Upper lobe of left lung (tissue), 6 donors: ENCODE measurements at regions not wholly inside any gene's neighbourhood (a gene's known extent, or its start where the extent isn't known, plus 50 kb on each side); places are given as distances from the start of the nearest gene placed in this dataset.
"Not testable (repeated sequence)": the region's sequence is repeated elsewhere in the genome, so short reads cannot be mapped to it uniquely, and the experiment has no call there.

Experiments used
- ATAC-seq, 2 donors: fragments of 200-7000 bp; cut with Tn5 transposase; one replicate each; pipeline ENCODE4 v1.9.1; 2022; ENCODE audit warnings: mild to moderate bottlenecking in 2 of 2, moderate library complexity in 2 of 2; ENCODE audit not compliant: low FRiP score in 2 of 2
- DNase-seq, 2 donors: peaks; one replicate each; pipeline ENCODE4 v3.0.0-alpha.2; 2019 to 2020
- H3K27ac ChIP-seq, 4 donors: fragments of 200-600 bp; sonication (generic); one replicate each; pipeline ENCODE4 v1.5.1; 2016 to 2019
- H3K27me3 ChIP-seq, 4 donors: fragments of 200-600 bp; sonication (generic); one replicate each; pipeline ENCODE4 v1.5.1; 2017 to 2019
- H3K36me3 ChIP-seq, 4 donors: fragments of 200-600 bp; sonication (generic); one replicate each; pipeline ENCODE4 v1.5.1; 2016 to 2019
- H3K4me1 ChIP-seq, 4 donors: fragments of 200-600 bp; sonication (generic); one replicate each; pipeline ENCODE4 v1.5.1; 2018 to 2019
- H3K4me3 ChIP-seq, 4 donors: fragments of 200-600 bp; sonication (generic); one replicate each; pipeline ENCODE4 v1.5.1; 2017 to 2019; ENCODE audit warnings: mild to moderate bottlenecking in 2 of 4, moderate library complexity in 1 of 4
- H3K9me3 ChIP-seq, 4 donors: fragments of 200-600 bp; sonication (generic); one replicate each; pipeline ENCODE4 v1.5.1; 2018 to 2019
- EP300 ChIP-seq, 4 donors: sonication (generic); formaldehyde crosslinking; IDR thresholded peaks; one replicate each; pipeline ENCODE4 v1.5.1; 2017; ENCODE audit warnings: antibody characterized with exemption in 4 of 4, control low read depth in 2 of 4
- POLR2A ChIP-seq, 4 donors: fragments of 450-650 bp; IDR thresholded peaks; one replicate each; pipeline ENCODE4 v1.5.1; 2016 to 2017; ENCODE audit warnings: antibody characterized with exemption in 4 of 4, mild to moderate bottlenecking in 2 of 4
- POLR2AphosphoS5 ChIP-seq, 2 donors: sonication (generic); formaldehyde crosslinking; IDR thresholded peaks; one replicate each; pipeline ENCODE4 v1.5.1; 2017; ENCODE audit warnings: antibody characterized with exemption in 2 of 2
- WGBS, 2 donors: methylation state at CpG; one replicate each; pipeline ENCODE4 v1.1.5; 2017 to 2018; 5-methylcytosine and 5-hydroxymethylcytosine counted together
- TF ChIP-seq, protein P1 (sequence below), 6 experiments: fragments of 450-650 bp in 4 of 6; fragments of 200-600 bp in 2 of 6; sonication (generic) in 2 of 6; IDR thresholded peaks; one replicate each; pipeline ENCODE4 v1.5.1; 2016 to 2019; ENCODE audit warnings: antibody characterized with exemption in 6 of 6
- donor health status: DM: no; HTN: no; CAD: no; lungs with moderate emphysema.
- donor health status: DM: no; HTN: yes; CAD: no; lungs with severe emphysema.

DNA sequence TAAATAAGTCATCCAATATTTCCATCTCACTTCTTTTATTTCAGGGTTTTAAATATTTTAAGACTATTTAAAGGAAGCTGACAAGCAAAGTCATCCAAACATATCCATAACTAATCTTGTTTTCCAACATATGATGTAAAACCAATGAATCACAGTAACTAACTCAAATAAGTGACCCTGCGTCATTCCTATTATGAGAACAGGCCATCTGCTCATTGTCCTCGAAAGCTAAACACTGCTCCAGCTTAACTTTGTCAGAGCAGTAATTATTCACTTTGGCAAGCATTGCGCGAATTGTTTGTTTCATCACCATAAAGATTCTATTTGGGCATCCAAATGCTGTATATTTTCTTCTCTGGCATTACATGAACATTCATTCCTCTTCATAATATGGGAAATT lies 99.1 kb downstream of the CAPZA3 start:
- ATAC-seq (no peak), DNase-seq (no peak)
- no peak overlapping the region for H3K4me3 ChIP-seq
- H3K27ac ChIP-seq, result no peak overlapping the region
- WGBS, 2 donors, result 73 to 76% methylated on average over 4 of the region's 4 CpGs
- H3K4me1 ChIP-seq, result no peaks in the 10 kb centered on the region
- TF ChIP-seq POLR2AphosphoS5 (IDR thresholded peaks at IDR 0.05), result no peak
- no peak for TF ChIP-seq EP300 (IDR thresholded peaks at IDR 0.05)
- TF ChIP-seq, protein P1, sequence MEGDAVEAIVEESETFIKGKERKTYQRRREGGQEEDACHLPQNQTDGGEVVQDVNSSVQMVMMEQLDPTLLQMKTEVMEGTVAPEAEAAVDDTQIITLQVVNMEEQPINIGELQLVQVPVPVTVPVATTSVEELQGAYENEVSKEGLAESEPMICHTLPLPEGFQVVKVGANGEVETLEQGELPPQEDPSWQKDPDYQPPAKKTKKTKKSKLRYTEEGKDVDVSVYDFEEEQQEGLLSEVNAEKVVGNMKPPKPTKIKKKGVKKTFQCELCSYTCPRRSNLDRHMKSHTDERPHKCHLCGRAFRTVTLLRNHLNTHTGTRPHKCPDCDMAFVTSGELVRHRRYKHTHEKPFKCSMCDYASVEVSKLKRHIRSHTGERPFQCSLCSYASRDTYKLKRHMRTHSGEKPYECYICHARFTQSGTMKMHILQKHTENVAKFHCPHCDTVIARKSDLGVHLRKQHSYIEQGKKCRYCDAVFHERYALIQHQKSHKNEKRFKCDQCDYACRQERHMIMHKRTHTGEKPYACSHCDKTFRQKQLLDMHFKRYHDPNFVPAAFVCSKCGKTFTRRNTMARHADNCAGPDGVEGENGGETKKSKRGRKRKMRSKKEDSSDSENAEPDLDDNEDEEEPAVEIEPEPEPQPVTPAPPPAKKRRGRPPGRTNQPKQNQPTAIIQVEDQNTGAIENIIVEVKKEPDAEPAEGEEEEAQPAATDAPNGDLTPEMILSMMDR (IDR thresholded peaks at IDR 0.05), result no peak
- TF ChIP-seq POLR2A (IDR thresholded peaks at IDR 0.05), result no peak
- H3K27me3 ChIP-seq, result no peaks in the 10 kb centered on the region
- no peaks in the 10 kb centered on the region for H3K9me3 ChIP-seq
- H3K36me3 ChIP-seq, result no peaks in the 10 kb centered on the region

DNA sequence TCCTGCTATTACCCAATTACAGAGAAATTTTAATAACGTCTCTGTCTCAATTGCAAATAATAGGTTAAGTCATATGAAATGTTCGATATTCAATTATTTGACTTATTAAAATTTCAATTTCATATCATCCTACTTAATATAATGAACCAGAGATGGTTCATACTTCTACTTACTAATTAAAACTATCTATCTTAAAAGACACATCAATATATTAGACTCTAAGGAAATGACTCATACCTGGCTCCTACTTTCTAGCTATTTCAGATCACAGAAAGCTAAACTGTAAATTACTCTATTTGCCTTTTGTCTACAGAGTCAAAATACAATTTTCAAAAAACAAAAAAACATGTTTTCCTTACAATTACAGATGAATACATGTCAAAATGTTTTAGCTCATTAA lies 99.6 kb downstream of the CAPZA3 start:
- DNase-seq (no peak), ATAC-seq (no peak)
- no peak overlapping the region for H3K4me3 ChIP-seq
- no peaks in the 10 kb centered on the region for H3K27me3 ChIP-seq
- WGBS, 2 donors, result 72 to 79% methylated on average over 2 of the region's 2 CpGs
- no peak overlapping the region for H3K27ac ChIP-seq
- no peaks in the 10 kb centered on the region for H3K4me1 ChIP-seq
- H3K9me3 ChIP-seq, result no peaks in the 10 kb centered on the region
- no peaks in the 10 kb centered on the region for H3K36me3 ChIP-seq
- no peak for TF ChIP-seq EP300 (IDR thresholded peaks at IDR 0.05)
- TF ChIP-seq POLR2A (IDR thresholded peaks at IDR 0.05), result no peak
- TF ChIP-seq POLR2AphosphoS5 (IDR thresholded peaks at IDR 0.05), result no peak
- TF ChIP-seq, protein P1 (IDR thresholded peaks at IDR 0.05), result no peak

DNA sequence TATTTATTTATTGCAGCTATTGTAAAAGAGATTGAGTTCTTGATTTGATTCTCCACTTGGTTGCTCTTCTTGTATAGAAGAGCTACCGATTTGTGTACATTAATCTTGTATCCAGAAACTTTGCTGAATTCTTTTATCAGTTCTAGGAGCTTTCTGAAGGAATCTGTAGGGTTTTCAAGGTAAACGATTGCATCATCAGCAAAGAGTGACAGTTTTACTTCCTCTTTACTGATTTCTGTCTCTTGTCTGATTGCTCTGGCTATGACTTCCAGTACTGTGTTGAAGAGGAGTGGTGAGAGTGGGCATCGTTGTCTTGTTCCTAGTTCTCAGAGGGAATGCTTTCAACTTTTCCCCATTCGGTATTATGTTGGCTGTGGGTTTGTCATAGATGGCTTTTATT lies 103.1 kb downstream of the CAPZA3 start:
- not testable (repeated sequence) for H3K27ac ChIP-seq, H3K9me3 ChIP-seq, ATAC-seq, H3K4me1 ChIP-seq, H3K36me3 ChIP-seq, DNase-seq, H3K4me3 ChIP-seq, H3K27me3 ChIP-seq
- 78 to 85% methylated on average over 4 of the region's 4 CpGs for WGBS, 2 donors

DNA sequence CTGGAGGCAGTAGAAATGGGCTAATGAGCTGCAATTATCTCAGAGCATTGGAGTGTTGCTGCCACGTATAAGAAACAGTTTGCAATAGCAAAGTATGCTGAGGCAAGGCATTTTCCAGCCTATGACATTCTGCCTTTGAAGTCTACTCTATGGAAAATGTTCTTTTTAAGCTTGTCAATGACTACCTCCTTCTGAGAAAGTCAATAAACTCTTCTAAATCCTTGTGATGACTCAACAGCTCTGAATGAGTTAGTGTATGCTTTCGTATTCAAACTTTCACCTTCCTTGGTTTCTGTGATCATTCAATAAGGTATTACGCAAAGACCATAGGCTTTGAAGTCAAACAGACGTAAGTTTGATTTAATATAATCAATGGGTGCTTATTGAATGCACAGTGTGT lies 111.2 kb downstream of the CAPZA3 start:
- 58 to 80% methylated on average over 4 of the region's 4 CpGs for WGBS, 2 donors
- no peak for TF ChIP-seq POLR2A (IDR thresholded peaks at IDR 0.05)
- TF ChIP-seq, protein P1 (IDR thresholded peaks at IDR 0.05), result no peak
- no peak for TF ChIP-seq POLR2AphosphoS5 (IDR thresholded peaks at IDR 0.05)
- TF ChIP-seq EP300 (IDR thresholded peaks at IDR 0.05), result no peak
- DNase-seq, result no peak
- H3K27me3 ChIP-seq, result no peaks in the 10 kb centered on the region
- no peaks in the 10 kb centered on the region for H3K4me1 ChIP-seq
- H3K36me3 ChIP-seq, result no peaks in the 10 kb centered on the region
- H3K9me3 ChIP-seq, result no peaks in the 10 kb centered on the region
- ATAC-seq, result no peak
- no peak overlapping the region for H3K4me3 ChIP-seq
- H3K27ac ChIP-seq, result no peak overlapping the region

DNA sequence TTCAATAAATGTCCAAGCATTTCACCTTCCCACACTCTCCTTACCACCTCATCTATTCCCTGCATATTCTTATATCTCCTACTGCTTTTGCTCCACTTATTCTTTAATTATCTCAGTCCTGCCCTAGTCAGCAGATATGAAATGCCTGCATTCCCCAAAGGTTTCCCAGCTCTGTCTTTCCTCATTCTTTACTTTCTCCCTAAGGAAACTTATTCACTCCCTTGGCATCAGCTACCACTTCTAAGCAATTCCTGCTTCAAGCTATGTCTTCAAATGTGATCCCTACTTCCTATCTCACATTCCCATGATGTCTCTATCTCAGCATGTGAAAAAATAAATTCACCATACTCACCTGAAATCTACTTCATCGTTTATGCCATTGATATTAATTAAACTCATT lies 111.8 kb downstream of the CAPZA3 start:
- ATAC-seq (no peak), DNase-seq (no peak)
- H3K36me3 ChIP-seq, result no peaks in the 10 kb centered on the region
- H3K9me3 ChIP-seq, result no peaks in the 10 kb centered on the region
- 85 to 88% methylated on average over 1 of the region's 1 CpG for WGBS, 2 donors
- H3K4me1 ChIP-seq, result no peaks in the 10 kb centered on the region
- H3K4me3 ChIP-seq, result no peak overlapping the region
- TF ChIP-seq POLR2A (IDR thresholded peaks at IDR 0.05), result no peak
- no peak for TF ChIP-seq EP300 (IDR thresholded peaks at IDR 0.05)
- no peak for TF ChIP-seq POLR2AphosphoS5 (IDR thresholded peaks at IDR 0.05)
- TF ChIP-seq, protein P1 (IDR thresholded peaks at IDR 0.05), result no peak
- H3K27ac ChIP-seq, result no peak overlapping the region
- no peaks in the 10 kb centered on the region for H3K27me3 ChIP-seq
